Right ventricle myocardium superior (tissue), 1 donor: ENCODE measurements at regions not wholly inside any gene's neighbourhood (a gene's known extent, or its start where the extent isn't known, plus 50 kb on each side); places are given as distances from the start of the nearest gene placed in this dataset.

Experiments
- ATAC-seq: fragments of 200-7000 bp; cut with Tn5 transposase; one replicate; pipeline ENCODE4 v1.9.1; 2020; ENCODE audit warnings: mild to moderate bottlenecking; ENCODE audit not compliant: poor library complexity
- DNase-seq: peaks from one replicate; pipeline ENCODE4 v3.0.0-alpha.2; 2020
- intact Hi-C: fragments of 100-400 bp; cut with DNase I; formaldehyde crosslinking; loops from one replicate; pipeline ENCODE4 v1.11.2; 2022
- donor health status: DM: no; HTN: yes; CAD: no; lungs with severe emphysema.

DNA sequence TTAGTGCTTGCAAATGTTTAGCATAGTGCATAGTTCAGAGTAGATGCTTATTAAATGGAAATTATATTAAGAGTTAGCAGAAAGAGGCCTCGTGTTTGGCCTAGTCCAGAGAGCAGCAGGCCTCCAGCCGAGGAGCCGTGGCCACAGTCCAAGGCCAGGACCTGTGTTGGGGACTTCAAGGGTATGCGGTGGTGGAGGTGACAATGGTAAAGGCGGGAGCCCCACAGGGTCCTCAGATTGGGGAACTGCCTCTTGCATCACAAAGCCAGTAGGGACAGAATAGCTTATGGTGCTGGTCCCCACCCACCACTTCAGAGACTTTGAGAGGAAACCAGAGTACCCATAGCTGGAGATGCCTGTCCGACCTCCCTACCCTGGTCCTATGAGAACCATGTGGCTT, 554.6 kb upstream of the RIOK2 start:
- ATAC-seq (no peak), DNase-seq (no peak)
- intact Hi-C loops = no loop called here

DNA sequence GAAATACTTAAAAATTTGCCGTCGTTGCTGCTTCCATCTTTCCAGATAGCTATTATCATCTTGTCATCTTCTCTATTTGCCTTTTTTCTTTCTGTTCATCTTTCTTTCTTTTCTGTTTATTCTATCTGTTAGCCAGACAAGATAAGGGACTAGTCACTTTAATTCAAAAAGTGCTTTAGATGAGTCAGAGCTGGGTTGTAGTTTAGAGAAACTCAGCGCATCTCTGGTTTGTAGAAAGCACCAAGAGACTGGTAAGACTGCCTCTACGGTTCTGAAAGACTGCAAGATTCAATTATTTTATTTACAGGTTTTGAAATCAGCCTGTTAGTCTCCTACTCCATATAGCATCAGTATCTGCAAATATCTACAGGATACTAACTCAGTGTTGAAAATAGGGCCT, 562.8 kb upstream of the RIOK2 start:
- ATAC-seq (no peak), DNase-seq (no peak)
- intact Hi-C loops = no loop called here

DNA sequence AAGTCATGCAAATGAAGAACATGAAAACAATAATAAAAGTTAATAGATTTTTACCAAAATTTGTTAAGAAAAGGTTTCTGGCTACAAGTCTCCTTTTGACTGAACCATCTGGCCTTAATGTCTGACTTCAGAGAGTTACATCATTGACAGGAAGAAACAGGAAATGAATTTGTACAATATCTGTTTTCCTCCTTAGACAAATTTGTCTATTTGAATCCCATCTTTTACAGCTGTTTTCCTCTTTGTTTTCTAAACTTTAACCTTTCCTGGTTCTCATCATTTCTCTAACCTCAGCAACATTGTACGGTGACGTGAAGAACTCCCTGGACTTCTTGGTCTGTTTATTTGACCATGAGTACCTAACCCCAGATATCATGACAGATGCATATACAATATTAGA, 567.5 kb upstream of the RIOK2 start:
- intact Hi-C loops = no loop called here
- no peak for ATAC-seq
- DNase-seq = no peak

DNA sequence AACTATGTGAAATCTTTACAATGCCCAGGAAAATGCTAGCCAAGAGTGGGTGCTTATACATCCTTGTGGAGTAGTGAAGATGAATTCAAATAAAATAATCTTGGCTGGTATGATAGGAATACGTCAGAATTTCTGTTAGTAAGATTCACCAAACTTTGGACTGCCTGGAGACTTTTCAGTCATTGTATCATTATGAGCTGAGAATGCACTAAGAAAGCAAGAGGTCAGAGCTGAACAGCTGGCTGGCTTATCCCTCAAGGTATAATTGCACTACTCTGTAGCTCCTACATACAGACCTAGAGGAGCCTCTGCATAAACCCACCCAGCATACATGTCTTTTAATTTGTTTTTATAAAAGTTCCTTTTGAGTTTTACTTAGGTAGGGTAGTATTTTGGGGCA, 568.5 kb upstream of the RIOK2 start:
- DNase-seq (no peak), ATAC-seq (no peak)
- intact Hi-C loops = no loop called here

DNA sequence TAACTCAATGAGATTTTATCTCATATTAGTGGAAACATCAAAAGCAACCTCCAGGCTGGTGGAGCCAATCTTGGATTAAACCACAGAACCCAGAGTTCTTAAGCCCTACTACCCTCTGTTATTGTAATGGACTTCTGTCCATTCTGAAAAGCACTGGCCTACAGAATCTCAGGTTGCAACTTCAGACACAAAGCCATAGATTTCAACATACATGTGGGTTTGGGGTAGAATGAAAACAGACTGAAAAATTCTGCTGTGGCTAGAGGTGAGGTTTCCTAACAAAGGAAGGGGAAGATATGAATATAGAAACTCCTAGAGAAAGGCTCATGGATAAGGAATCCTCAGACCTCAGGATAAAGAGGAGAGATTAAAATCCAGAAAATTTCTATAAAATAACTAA, 569.8 kb upstream of the RIOK2 start:
- intact Hi-C loops = no loop called here
- ATAC-seq (no peak), DNase-seq (no peak)

DNA sequence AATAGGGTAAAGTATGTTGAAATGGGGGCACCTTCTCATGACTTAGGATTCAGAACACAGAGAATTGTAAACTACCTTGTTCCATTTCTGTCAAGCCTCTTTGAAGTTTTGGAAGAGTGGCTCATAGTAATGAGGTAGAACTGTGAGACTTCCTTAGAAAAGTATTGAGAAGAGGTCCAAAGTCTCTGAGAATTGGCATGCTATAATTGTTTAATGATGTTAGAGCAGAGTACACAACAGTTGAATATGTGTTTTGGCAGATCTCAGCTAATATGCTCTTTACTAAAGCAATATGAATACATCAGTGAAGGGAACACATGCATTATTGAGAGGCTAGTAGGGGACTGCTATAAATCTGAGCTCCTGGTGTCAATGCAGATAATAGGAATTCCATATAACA, 579.4 kb upstream of the RIOK2 start:
- DNase-seq (no peak), ATAC-seq (no peak)
- intact Hi-C loops = no loop called here

DNA sequence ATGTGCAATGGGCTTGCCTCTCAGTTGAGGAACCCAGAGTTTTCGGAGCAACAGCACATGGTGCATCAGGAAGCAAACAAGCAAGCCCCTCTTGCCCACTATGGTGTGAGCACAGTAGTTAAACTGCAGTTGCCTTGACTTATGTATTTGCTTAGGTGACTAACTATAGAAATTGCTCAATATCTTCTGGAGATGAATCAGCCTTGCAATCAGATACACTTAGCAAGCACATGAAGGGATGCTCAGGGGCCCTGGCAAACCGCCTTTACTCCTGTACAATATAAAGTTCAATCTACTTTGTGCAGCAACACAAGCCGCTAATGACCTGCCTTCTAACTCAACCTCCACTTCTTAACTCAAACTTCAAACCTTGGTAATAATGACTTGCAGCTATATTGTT, 581.7 kb upstream of the RIOK2 start:
- DNase-seq (no peak), ATAC-seq (no peak)
- intact Hi-C loops = no loop called here

DNA sequence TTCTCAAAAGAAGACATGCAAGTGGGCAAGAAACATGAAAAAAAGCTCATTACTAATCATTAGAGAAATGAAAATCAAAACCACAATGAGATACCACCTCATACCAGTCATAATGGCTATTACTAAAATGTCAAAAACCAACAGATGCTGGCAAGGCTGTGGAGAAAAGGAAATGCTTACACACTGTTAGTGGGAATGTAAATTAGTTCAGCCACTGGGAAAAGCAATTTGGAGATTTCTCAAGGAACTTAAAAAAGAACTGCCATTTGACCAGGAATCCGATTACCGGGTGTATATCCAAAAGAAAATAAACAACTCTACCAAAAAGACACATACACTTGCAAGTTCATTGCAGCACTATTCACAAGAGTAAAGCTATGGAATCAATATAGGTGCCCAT, 595.4 kb upstream of the RIOK2 start:
- DNase-seq (no peak), ATAC-seq (no peak)
- intact Hi-C loops = no loop called here

DNA sequence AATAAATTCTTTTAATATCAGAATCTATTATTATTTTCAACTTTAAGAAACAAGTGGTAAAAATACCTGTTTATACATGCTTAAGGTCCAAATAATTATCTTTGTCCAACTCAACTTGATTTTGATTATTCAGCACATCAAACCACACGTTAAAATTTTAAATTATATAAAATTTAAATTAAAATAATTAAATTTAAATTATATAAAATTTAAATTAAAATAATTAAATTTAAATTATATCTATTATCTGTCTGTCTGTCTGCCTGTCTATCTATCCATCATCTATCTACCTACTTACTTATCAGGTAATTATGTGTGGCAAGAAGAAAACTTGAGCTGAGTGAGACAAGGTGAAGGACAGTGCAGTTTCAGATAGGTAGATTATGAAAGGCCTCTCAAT, 605.3 kb upstream of the RIOK2 start:
- DNase-seq (no peak), ATAC-seq (no peak)
- intact Hi-C loops = no loop called here

DNA sequence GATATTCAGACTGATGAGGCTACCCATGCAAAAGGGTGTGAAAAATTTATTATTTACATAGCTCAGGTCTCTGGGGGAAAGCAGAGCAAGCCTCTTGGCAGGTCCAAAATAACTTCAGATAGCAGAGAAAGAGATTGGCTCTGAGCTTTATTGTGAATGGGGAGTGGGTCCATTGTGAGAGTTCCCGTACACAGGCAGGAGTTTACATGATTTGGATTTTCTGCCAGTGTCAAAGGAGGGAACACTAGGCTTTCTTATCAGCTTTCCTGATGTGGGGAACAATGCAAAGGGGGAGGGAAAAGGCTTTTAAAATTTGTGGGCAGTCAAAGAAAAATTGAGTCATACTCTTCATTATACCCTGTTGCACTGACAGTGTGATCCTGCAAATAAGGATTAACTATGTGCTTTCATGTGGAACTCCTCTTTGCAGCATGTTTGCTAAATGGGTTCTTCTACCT, 615.0 kb upstream of the RIOK2 start:
- intact Hi-C loops = no loop called here
- no peak for DNase-seq

DNA sequence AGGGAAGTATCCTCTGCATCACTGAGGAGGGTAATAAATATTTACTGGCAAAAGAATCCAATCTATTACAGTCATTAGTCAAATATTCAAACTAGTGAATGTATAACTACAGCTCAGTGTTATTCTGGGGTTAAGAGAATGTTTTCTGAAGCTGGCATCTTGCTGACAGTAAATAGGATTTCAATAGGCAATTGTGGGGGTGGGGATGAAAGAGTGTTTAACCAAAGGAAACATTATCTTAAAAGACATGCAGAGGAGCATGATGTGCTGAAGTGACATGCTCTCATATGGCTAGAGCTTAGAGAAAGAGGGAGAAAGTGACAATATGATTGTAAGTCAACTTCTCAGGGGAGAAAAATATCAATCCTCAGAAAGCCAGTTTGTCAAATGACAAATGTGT, 618.4 kb upstream of the RIOK2 start:
- no peak for DNase-seq
- ATAC-seq = no peak
- intact Hi-C loops = no loop called here

More for the DNA sequence above, 615.0 kb upstream of the RIOK2 start:
- ATAC-seq = no peak

DNA sequence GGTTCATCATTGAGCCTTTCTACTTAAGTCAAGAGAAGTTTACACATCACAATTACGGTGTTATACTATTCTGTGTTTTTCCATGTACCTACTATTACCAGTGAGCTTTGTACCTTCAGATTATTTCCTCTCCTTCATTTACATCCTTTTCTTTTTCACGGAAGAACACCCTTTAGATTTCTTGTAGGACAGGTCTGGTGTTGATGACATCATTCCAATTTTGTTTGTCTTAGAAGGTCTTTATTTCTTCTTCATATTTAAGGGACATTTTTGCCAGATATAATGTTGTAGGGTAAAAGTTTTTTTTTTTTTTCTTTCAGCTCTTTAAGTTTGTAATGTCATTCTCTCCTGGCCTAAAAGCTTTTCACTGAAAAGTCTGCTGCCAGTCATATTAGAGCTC, 637.1 kb upstream of the RIOK2 start:
- DNase-seq = no peak
- intact Hi-C loops = no loop called here
- ATAC-seq = no peak

DNA sequence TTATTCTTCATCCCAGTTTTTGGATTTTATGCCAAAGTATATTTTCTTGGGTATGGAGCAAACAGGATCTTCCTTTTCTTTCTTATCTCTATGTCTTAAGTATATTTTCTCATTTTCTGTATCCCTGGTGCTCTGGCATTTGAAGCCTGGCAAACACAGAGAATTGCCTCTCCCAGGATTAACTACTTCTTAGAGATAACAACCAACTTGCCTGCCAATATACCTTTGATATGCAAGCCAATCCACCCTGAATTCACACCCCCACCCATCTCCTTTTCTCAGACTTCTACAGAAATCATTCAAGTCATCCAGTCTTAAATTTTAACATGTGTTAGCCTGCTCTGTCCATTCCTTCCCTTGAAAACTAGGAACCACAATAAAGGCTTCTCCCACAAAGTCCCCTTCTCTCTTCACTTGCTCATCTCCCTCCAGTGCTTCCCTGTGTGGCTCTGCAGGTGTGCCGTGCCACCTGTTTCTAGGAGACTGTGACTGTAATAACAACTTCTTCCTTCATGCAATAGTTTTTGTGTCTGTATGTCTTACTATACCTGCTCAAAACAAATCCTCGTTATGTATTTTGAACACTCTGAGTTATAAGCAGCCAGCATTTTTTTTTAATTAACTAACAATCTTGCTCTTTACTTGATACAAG, 649.7 kb upstream of the RIOK2 start:
- intact Hi-C loops = no loop called here

DNA sequence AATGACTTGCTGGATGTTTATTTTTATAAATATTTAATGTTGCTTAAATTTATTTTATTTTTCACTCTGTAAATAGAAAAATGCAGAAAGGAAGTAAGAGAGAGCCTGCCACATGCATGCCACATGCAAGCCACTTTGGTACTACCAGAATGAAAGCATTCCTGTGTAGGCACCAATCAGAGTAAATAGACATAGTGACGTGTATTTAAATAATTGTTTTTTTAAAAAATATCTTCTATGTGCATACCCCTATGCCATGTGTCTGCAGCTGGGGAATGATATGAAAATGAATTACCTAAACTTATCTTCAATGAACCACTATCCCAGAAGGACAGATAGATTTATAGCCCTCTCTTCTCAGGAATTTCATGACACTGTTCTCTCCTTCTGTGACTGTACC, 651.5 kb upstream of the RIOK2 start:
- DNase-seq (no peak), ATAC-seq (no peak)
- intact Hi-C loops = no loop called here

More for the DNA sequence above, 649.7 kb upstream of the RIOK2 start:
- ATAC-seq (no peak), DNase-seq (no peak)

DNA sequence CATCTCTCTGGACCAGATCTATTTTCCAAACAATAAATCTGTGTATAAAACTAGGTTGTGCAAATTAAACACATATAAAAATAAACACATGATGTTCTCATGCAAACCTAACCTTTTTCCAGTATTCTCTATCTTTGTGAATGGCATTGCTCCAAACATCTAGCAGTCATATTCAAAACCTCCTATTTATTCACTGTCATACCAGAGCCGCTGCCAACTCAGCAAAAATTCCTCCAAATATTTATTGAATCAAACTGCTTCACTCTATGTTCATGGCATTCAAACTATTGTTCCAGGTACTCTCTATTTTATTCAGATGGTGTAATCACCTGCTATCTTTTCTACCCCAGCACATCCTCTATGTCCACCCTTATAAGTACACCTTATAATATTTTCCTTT, 652.1 kb upstream of the RIOK2 start:
- intact Hi-C loops = no loop called here
- DNase-seq (no peak), ATAC-seq (no peak)

DNA sequence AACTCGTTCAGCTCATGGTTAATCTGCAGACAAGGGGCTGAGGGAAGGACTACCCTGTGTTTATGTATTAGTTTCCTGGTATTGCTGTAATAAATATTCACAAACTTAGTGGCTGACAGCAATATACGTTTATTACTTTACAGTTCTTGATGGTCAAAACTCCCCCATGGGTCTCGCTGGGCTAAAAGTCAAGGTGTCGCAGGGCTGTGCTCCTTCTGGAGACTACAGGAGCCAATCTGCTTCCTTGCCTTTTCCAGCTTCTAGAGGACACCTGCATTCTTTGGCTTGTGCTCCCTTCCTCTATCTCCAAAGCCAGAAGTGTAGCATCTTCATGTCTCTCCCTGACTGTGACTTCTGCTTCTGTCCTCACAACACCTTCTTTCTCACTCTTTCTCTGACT, 653.8 kb upstream of the RIOK2 start:
- intact Hi-C loops = no loop called here
- no peak for ATAC-seq

DNA sequence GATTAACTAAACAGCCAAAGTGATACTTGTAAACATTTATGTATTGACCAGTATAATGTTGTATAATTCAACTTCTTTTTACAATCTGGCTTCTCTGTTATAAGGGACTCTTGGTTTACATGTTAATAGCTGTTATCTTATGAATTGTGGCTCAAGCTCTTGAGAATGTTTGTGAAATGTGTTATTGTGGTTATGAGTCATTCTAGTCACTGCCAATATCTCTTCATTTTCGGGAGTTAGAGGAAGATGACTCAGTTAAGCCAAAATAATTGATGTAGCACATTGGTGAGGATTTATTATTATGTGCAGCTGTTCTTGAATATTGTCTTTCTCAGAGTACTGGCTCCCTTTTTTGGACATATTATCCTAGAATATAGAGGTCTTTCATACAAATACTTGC, 655.2 kb upstream of the RIOK2 start:
- intact Hi-C loops = no loop called here
- DNase-seq = no peak
- peak; percentile 79 for ATAC-seq

More for the DNA sequence above, 653.8 kb upstream of the RIOK2 start:
- DNase-seq = no peak

DNA sequence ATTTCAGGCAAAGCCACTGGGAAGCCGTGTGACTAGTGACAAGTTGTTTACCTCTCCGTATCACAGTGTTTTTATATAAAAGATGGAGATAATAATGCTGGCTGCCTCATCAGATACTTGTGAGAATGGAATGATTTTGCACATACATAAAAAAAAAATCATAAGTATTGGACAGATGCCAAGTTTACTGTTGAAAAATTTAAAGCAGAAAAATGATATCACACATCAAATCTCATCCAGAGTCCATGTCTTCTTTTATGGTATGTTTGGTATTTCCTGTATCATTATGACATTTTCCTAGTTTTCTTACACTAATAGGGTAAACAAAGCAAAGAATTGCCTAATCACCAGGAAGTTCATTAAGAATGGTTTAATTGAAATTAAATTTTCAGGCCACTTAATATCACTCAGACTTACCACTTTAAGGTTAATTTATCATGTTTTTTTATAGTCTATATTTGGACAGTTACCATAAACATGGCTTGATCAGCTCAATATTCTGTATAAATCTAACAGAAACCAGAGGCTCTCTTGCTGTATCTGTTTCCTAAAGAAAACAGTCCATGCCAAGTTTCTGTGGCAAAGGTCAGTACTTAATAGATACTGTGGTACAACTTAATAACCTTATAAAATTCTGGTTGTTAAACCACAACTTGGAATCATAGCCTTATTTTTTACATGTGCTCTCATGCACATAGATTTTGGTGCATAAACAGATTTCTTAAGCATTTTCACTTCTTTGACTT, 656.5 kb upstream of the RIOK2 start:
- no peak for DNase-seq
- ATAC-seq = no peak
- intact Hi-C loops = no loop called here

DNA sequence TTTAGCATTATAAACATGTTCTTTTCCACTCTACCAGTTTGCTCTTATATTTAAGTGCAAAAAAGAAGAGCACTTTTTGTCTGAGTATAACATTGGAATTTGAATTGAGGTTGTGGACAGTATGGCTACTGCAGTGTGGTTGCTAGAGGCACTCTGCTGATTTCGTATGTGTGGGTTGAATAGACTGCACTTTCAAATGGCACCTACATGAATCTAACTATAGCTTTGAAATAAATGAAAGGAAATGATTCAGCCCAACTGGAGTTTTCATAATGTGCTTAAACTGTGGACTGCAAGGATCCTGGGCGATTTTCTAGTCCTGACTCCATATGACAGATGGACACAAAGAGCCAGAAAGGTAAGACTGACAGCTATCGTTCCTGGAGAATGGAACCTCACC, 657.6 kb upstream of the RIOK2 start:
- no peak for ATAC-seq
- DNase-seq = no peak
- intact Hi-C loops = no loop called here

DNA sequence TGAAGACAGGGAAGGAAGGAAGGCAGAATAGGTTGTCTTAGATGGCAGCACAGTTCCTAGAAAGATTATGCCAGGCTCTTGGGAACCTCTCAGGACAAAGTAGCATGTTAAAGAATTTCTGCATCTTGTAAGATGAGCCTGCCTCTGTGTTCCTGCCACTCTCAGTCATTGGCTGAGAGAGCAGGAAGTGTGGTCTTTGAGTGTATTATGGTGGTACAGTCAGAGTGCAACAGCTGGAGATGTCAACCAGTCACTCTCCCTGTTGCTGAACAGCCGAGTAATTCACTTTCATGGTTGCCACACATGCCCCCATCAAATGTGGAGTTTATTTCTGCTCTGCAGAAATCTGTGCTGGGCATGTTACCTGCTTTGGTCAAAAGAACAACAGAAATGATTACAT, 659.6 kb upstream of the RIOK2 start:
- intact Hi-C loops = no loop called here
- DNase-seq = no peak
- no peak for ATAC-seq

DNA sequence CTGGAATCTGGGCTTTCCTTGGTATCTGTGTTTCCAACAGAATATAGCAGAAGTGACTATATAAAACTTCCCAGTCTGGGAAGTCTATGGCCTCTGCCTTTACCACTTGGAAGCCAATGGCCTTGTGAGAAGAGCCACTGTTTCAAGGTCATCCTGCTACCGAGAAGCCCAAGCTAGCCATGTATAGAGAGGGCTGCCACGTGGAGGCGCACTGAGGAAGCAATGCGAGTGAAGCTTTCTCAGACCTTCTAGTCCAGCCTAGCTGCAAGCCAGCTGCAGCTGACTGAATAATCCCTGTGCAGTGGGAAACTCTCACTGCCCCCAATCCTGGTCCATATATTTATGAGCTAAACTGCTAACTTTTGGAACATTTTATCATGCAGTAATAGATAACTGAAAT, 661.8 kb upstream of the RIOK2 start:
- DNase-seq (no peak), ATAC-seq (no peak)
- intact Hi-C loops = no loop called here
